ENCODE measurements at regions not wholly inside any gene's neighbourhood (a gene's known extent, or its start where the extent isn't known, plus 50 kb on each side); places are given as distances from the start of the nearest gene placed in this dataset.

GRCh38 chr10:130495891-130496636, 359.9 kb downstream of the GLRX3 start:
- H3K4me3 ChIP-seq (IDR thresholded peaks at IDR 0.05; ENCODE audit: insufficient read depth, low read depth, low read length): no peak overlapping the region
- H3K36me3 ChIP-seq (ENCODE audit: insufficient read depth): no peaks in the 10 kb centered on the region
- no peak overlapping the region for H3K9ac ChIP-seq
- H3K4me2 ChIP-seq: no peak overlapping the region
- H3K27me3 ChIP-seq (ENCODE audit: insufficient read depth, low read depth): no peaks in the 10 kb centered on the region; the same call in 1 of the 2 replicates
- no peak for TF ChIP-seq CTCF (conservative IDR thresholded peaks at IDR 0.05; ENCODE audit: low read depth, low read length)
- H2AFZ ChIP-seq (ENCODE audit: low read depth): no peak overlapping the region
- no peaks in the 10 kb centered on the region for H4K20me1 ChIP-seq (ENCODE audit: insufficient read depth)
- no peaks in the 10 kb centered on the region for H3K4me1 ChIP-seq (ENCODE audit: low read depth, poor library complexity, severe bottlenecking)
- no peak overlapping the region for H3K27ac ChIP-seq
- no peaks in the 10 kb centered on the region for H3K79me2 ChIP-seq (ENCODE audit: insufficient read depth, low read depth)

DNA sequence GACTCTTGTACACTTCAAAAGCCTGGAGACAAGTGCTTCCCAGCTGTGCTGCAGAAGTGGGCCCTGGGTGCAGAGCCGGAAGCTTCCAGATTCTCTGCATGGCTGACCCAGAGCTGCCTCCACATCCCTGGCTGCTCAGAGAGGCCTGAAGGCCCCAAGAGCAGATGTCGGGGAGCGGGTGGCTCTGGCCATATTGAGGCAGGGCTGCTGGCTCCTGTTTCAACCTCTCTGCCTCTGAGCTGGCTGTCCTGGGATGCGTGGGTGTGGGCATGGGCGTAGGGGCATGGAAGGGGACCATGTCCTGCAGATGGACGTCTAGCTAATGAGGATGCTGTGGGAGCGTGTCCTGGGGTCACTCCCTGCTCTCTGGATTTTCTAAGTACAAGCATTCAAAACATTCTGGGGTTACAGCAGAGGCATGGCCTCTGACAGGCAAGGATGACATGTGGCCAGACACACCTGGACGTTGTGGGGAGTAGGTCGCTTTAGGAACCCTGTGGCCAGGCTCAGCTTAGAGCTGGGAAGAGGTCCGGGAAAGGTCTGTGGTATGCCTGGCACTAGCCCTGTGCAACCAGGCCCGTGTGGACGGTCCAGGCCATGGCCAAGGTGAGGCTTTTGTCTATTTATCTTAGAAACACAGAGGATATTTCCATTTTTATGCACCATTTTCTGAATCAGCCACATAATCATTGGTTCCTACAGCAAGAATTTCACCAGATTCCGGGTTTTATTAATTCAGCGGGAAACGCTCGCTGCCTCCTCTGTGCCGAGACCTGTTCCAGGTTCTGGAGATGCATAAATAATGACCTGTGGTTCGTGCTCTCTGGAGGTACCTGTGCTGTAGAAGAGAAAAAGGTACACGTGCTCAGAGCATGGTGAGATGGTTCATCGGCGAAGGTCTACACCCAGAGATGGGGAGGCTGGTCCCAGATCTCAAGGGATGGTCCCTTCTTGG, 361.1 kb downstream of the GLRX3 start:
- Histone ChIP-seq H3K4me1 (ENCODE audit: low read depth, poor library complexity, severe bottlenecking) (no peaks in the 10 kb centered on the region), H3K27ac (no peak overlapping the region), H3K4me3 (IDR thresholded peaks at IDR 0.05; ENCODE audit: insufficient read depth, low read depth, low read length) (no peak overlapping the region), H3K27me3 (ENCODE audit: insufficient read depth, low read depth) (no peaks in the 10 kb centered on the region), H3K36me3 (ENCODE audit: insufficient read depth) (no peaks in the 10 kb centered on the region), H3K9ac (no peak overlapping the region), H3K79me2 (ENCODE audit: insufficient read depth, low read depth) (no peaks in the 10 kb centered on the region), H3K4me2 (no peak overlapping the region), H2AFZ (ENCODE audit: low read depth) (no peak overlapping the region), H4K20me1 (ENCODE audit: insufficient read depth) (no peaks in the 10 kb centered on the region)
- TF ChIP-seq CTCF (conservative IDR thresholded peaks at IDR 0.05; ENCODE audit: low read depth, low read length): no peak

DNA sequence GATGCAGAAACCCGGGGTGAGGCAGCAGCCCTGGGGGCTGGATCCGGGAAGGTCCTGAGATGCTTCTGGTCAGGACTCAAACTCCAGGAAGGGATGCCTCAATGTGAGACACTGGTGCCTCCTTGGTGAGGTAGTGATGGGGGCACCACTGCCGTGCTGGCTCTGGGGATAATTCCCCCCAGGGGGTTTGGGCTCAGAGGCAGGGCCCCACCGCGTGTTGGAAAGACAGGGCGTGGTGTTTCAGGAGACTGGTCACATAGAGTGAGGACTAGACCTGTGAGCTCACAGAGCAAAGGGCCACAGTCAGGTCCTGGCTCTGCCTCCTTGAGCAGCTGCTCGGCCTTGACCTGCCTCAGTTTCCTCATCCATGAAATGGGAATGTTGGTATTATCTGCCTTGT, 361.9 kb downstream of the GLRX3 start:
- no peaks in the 10 kb centered on the region for H3K36me3 ChIP-seq (ENCODE audit: insufficient read depth)
- no peak for TF ChIP-seq CTCF (conservative IDR thresholded peaks at IDR 0.05; ENCODE audit: low read depth, low read length)
- H2AFZ ChIP-seq (ENCODE audit: low read depth): no peak overlapping the region
- H3K79me2 ChIP-seq (ENCODE audit: insufficient read depth, low read depth): no peaks in the 10 kb centered on the region
- no peak overlapping the region for H3K4me2 ChIP-seq
- H3K9ac ChIP-seq: no peak overlapping the region
- no peaks in the 10 kb centered on the region for H3K27me3 ChIP-seq (ENCODE audit: insufficient read depth, low read depth)
- H4K20me1 ChIP-seq (ENCODE audit: insufficient read depth): no peaks in the 10 kb centered on the region
- H3K4me1 ChIP-seq (ENCODE audit: low read depth, poor library complexity, severe bottlenecking): no peaks in the 10 kb centered on the region
- H3K4me3 ChIP-seq (IDR thresholded peaks at IDR 0.05; ENCODE audit: insufficient read depth, low read depth, low read length): no peak overlapping the region
- H3K27ac ChIP-seq: no peak overlapping the region

GRCh38 chr10:130498934-130499333, 362.7 kb downstream of the GLRX3 start:
- Histone ChIP-seq H3K27ac (no peak overlapping the region), H3K9ac (no peak overlapping the region), H3K79me2 (ENCODE audit: insufficient read depth, low read depth) (no peaks in the 10 kb centered on the region), H3K36me3 (ENCODE audit: insufficient read depth) (no peaks in the 10 kb centered on the region), H3K4me1 (ENCODE audit: low read depth, poor library complexity, severe bottlenecking) (no peaks in the 10 kb centered on the region), H3K4me3 (IDR thresholded peaks at IDR 0.05; ENCODE audit: insufficient read depth, low read depth, low read length) (no peak overlapping the region), H3K27me3 (ENCODE audit: insufficient read depth, low read depth) (no peaks in the 10 kb centered on the region), H3K4me2 (no peak overlapping the region), H2AFZ (ENCODE audit: low read depth) (no peak overlapping the region), H4K20me1 (ENCODE audit: insufficient read depth) (no peaks in the 10 kb centered on the region)
- TF ChIP-seq CTCF (conservative IDR thresholded peaks at IDR 0.05; ENCODE audit: low read depth, low read length): no peak

All from KMS-11 (cell line).